ENCODE measurements at regions not wholly inside any gene's neighbourhood (a gene's known extent, or its start where the extent isn't known, plus 50 kb on each side); places are given as distances from the start of the nearest gene placed in this dataset.
"Not testable (repeated sequence)": the region's sequence is repeated elsewhere in the genome, so short reads cannot be mapped to it uniquely, and the experiment has no call there.

GRCh38 chr15:39030291-39031070 lies 465.9 kb upstream of the RASGRP1 start:
- Histone ChIP-seq H3K9me3 (no peaks in the 10 kb centered on the region), H3K27ac (no peak overlapping the region), H3K36me3 (no peaks in the 10 kb centered on the region), H3K4me1 (no peaks in the 10 kb centered on the region), H3K27me3 (no peaks in the 10 kb centered on the region), H3K4me3 (no peak overlapping the region)
- 80 to 82% methylated on average over 6 of the region's 6 CpGs for WGBS, 2 donors
- no peak for TF ChIP-seq POLR2A (IDR thresholded peaks at IDR 0.05)
- TF ChIP-seq, protein P1, sequence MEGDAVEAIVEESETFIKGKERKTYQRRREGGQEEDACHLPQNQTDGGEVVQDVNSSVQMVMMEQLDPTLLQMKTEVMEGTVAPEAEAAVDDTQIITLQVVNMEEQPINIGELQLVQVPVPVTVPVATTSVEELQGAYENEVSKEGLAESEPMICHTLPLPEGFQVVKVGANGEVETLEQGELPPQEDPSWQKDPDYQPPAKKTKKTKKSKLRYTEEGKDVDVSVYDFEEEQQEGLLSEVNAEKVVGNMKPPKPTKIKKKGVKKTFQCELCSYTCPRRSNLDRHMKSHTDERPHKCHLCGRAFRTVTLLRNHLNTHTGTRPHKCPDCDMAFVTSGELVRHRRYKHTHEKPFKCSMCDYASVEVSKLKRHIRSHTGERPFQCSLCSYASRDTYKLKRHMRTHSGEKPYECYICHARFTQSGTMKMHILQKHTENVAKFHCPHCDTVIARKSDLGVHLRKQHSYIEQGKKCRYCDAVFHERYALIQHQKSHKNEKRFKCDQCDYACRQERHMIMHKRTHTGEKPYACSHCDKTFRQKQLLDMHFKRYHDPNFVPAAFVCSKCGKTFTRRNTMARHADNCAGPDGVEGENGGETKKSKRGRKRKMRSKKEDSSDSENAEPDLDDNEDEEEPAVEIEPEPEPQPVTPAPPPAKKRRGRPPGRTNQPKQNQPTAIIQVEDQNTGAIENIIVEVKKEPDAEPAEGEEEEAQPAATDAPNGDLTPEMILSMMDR (IDR thresholded peaks at IDR 0.05), result no peak
- no peak for DNase-seq
- intact Hi-C loops (cut with DNase I), result no loop called here

- WGBS, 2 donors, result 61 to 81% methylated on average over 4 of the region's 4 CpGs
- intact Hi-C loops (cut with DNase I), result no loop called here
- no peak for TF ChIP-seq POLR2A (IDR thresholded peaks at IDR 0.05)
- TF ChIP-seq, protein P1 (IDR thresholded peaks at IDR 0.05), result no peak
- Histone ChIP-seq H3K27me3 (no peaks in the 10 kb centered on the region), H3K4me1 (no peaks in the 10 kb centered on the region), H3K36me3 (no peaks in the 10 kb centered on the region), H3K4me3 (no peak overlapping the region), H3K27ac (no peak overlapping the region), H3K9me3 (no peaks in the 10 kb centered on the region)
- DNase-seq, result no peak
Measured at GRCh38 chr15:39031596-39031995, 467.0 kb upstream of the RASGRP1 start.

DNA sequence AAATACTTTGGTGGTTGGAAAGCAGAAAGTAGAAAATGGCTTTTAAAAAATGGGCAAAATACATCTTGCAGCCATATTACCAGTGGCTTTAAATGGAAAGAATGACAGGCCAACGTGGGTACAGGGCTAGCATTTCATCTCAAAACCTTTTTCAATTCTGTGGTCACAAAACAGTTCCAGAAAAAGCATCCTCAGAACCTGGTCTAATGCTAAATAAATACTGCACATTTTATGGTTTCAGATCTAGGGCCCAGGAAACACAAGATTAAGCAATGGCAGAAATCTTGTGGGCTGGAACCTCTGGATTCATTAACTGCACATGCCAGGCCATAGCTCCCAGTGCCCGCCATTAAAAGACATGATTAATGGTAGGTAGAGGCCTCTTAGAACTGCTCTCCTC lies 470.2 kb upstream of the RASGRP1 start:
- H3K27ac ChIP-seq, result no peak overlapping the region
- no peaks in the 10 kb centered on the region for H3K27me3 ChIP-seq
- TF ChIP-seq, protein P1 (IDR thresholded peaks at IDR 0.05), result no peak
- no peak for TF ChIP-seq POLR2A (IDR thresholded peaks at IDR 0.05)
- H3K36me3 ChIP-seq, result no peaks in the 10 kb centered on the region
- H3K9me3 ChIP-seq, result no peaks in the 10 kb centered on the region
- no peak for DNase-seq
- no peak overlapping the region for H3K4me3 ChIP-seq
- 75 to 77% methylated on average over 2 of the region's 2 CpGs for WGBS, 2 donors
- intact Hi-C loops (cut with DNase I), result no loop called here
- no peaks in the 10 kb centered on the region for H3K4me1 ChIP-seq

- H3K4me3 ChIP-seq; H3K4me1 ChIP-seq; H3K27me3 ChIP-seq; intact Hi-C loops (cut with DNase I); DNase-seq; H3K27ac ChIP-seq; H3K9me3 ChIP-seq; H3K36me3 ChIP-seq: not testable (repeated sequence)
- WGBS, 2 donors, result 93 to 100% methylated on average over 2 of the region's 2 CpGs
Measured at GRCh38 chr15:39037611-39038010, 473.0 kb upstream of the RASGRP1 start.

DNA sequence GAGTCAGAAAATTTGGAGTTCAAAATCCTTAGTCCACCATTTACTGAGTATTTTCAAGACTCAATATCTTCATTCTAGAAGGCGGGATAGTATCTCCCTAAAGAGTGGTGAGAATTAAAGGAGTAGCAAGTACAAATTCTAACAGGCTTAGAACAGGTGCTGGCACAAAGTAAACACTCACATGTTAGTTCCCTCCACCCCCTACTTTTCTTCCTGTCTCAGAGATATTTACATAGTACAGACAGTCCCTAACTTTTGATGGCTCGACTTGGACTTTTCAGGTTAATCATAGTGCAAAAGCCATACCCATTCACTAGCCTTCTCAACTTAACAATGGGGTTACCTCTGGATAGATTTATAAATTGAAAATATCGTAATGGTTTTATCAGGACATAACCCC lies 476.2 kb upstream of the RASGRP1 start:
- DNase-seq, result no peak
- no peaks in the 10 kb centered on the region for H3K4me1 ChIP-seq

More for the DNA sequence above, 476.2 kb upstream of the RASGRP1 start:
- TF ChIP-seq POLR2A (IDR thresholded peaks at IDR 0.05), result no peak
- TF ChIP-seq, protein P1 (IDR thresholded peaks at IDR 0.05), result no peak
- 71 to 83% methylated on average over 3 of the region's 3 CpGs for WGBS, 2 donors
- intact Hi-C loops (cut with DNase I), result no loop called here
- no peaks in the 10 kb centered on the region for H3K9me3 ChIP-seq
- no peak overlapping the region for H3K4me3 ChIP-seq
- H3K27me3 ChIP-seq, result no peaks in the 10 kb centered on the region
- H3K27ac ChIP-seq, result no peak overlapping the region
- H3K36me3 ChIP-seq, result no peaks in the 10 kb centered on the region

All from esophagus squamous epithelium (tissue), 5 donors.